HG02678 (cell line): ENCODE measurements at regions not wholly inside any gene's neighbourhood (a gene's known extent, or its start where the extent isn't known, plus 50 kb on each side); places are given as distances from the start of the nearest gene placed in this dataset.
"Not testable (repeated sequence)": the region's sequence is repeated elsewhere in the genome, so short reads cannot be mapped to it uniquely, and the experiment has no call there.

Experiments used
- ATAC-seq: cut with Tn5 transposase; IDR thresholded peaks from one replicate; pipeline ENCODE4 v1.9.1; 2021; ENCODE audit warnings: mild to moderate bottlenecking, moderate library complexity; ENCODE audit not compliant: unreplicated experiment

DNA sequence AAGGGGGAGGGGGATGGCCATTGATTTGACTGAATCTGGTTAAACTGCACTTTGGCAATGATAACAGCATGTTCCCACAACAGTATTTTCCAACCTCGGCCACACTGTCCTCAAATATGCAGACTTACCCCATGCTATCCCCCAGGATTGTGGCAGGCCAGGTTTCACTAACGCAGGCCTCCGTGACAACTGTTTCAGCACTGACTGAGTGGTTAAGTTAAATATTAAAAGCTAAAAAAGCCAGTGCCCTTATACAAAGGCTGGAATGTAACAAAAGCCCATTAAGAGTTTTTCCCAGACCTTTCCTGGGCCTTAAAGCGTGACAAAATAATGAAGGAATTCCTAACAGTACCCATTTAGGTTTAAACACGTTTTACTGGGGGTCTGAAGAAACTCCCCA lies 202.9 kb downstream of the USP25 start:
- ATAC-seq = no peak

DNA sequence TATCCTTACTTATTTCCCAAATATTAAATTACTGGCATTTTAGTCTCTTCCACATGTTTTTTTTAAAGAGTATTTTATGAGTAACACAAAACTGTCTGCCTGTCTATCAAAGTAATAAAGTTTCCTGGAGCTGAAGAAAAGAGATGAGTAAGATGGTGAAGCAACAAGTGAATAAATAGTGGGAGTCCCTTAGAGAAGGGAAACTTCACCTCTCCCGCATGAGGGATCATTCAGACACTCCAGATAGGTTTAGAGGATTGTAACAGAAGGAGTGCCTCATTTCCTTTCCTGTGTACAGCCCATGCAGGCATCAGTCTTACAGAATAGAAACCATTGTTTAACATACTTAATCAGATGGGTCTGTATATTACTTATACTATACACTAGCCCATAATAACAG lies 205.7 kb downstream of the USP25 start:
- no peak for ATAC-seq

DNA sequence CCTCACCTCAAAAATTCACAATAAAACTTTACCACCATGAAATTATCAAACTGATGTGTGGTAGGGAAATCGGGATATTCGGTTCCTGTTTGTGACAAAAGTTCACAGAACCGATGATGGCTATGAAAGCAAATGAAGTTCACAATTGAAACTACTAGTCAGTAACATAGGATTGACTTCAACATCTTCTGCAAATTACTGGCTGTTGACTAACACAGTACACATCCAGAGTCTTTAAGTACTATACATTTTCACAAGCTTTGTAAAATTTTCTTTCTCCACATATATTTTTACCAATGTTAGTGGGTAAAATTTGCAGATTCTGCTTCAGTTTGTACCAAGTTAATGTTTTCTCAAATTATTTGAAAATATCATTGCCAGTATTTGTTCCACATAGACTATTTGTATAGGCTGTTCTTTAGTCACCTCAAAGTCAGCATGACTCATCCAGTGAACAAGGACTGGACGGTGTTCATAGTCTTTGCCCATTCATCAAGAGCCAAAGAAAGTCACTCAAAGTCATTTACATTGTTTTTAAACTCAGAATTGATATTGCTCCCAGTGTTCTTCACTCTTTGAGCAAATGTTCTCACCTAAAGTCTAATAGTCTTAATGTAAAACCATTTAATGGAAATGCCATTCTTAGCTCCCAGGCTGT lies 213.4 kb downstream of the USP25 start:
- no peak for ATAC-seq

DNA sequence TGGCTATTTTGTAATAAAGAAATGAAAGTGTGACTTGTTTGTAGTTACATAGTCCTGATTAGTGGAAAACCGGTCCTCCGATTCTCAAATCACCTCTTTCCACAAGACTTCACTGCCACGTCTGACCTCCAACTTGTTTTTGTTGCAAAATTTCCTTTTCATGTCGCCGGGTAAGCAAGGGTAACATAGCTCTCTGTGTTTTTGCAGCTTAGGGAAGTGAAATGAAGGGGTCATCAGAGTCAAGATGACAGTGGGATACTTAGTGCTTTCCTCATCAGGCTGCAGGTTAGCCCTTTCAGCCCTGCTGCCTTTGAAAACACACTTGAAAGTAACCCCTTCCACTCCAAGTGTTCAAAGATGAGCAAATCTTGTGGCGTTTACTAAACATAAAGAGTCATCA lies 217.9 kb downstream of the USP25 start:
- ATAC-seq = no peak

DNA sequence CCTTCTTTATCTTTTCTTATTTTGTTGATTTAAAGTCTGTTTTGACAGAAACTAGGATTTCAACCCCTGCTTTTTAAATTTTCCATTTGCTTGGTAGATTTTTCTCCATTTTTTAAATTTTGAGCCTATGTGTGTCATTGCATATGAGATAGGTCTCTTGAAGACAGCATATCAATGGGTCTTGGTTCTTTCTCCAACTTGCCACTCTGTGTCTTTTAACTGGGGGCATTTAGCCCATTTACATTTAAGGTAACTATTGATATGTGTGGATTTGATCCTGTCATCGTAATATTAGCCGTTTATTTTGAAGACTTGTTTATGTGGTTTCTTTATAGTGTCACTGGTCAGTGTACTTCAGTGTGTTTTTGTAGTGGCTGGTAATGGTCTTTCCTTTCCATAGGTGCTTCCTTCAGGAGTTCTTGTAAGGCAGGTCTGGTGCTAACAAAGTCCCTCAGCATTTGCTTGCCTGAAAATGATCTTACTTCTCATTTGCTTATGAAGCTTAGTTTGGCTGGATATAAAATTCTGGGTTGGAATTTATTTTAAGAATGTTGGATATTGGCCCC lies 223.9 kb downstream of the USP25 start:
- ATAC-seq = no peak

DNA sequence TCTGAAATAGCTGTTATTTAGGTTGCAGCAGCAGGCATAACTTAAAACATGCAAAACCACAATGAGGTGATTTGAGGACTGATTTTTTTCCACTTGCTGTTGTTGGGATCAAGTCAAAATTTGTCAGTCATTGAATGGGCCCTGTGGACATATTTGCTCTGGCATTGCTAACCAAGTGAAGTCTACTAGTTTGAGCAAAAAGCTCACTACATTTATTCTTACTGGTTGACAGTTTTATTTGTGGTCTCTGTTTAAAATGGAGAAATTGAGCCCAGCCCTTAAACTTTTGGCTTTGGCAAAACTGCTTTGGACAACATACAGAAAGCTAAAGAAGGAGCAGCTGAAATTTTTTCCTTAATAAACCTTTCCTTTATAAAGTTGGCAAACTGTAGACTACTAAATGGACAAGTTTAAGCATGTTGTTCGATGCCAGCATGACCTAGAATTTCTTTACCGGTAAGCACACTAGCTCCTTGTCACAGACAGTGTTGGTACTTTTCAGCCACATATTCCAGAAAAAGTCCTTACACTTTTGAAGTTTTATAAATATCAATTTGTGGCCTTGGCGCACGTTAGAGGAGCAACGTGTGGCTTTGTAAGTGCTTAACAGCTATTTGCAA lies 234.6 kb downstream of the USP25 start:
- no peak for ATAC-seq

DNA sequence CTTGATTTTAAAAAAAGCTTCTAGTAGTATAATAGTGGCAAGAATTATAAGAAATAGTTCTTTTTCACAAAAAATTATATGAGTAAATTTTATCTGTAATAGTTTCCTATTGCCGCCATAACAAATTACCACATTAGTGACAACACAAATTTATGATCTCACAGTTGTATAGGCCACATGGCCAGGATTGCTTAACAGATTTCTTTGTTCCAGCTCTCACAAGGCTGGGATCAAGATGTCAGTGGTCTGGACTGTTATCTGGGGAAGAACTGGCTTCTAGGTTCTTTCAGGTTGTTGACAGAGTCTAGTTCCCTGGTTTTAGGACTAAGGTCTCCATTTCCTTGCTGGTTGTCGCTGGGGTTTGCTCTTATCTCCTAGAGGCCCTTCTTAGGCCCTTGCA lies 236.4 kb downstream of the USP25 start:
- no peak for ATAC-seq

DNA sequence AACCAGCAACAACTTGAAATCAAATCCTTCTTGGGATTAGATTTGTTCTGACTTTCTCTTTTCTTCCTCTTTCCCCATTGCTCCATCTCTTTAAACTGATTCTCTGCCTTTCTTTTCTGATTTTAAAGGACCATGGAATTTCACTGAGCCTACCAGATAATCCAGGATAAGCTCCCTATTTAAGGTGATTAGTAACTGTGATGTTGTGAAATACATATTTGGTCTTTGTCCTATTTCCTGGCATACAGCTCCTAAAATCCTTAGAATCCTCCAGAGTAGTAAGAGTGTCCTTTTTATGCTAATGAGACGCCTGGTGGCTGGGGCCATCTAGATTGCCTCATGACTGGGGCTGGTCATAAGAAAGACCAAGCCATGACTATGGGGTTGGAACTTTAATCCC lies 236.9 kb downstream of the USP25 start:
- ATAC-seq = no peak

DNA sequence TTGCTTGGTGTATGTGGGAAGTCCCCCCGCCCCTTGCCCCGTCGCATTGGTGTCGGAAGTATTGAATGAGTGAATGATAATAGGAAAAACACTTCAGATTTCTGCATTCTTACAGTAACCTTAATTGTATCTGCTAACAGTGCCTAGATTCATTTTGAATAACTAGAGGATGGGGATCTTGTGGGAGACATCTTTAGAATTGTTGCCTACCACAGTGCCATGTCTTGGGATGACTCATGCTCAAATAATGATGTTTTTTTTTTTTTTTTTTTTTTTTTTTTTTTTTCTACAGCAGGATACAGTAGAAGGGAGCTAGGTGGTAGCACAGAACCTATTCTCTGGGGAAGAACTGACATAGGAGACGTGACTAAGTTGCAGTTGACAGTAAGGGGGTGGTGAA lies 237.9 kb downstream of the USP25 start:
- ATAC-seq = no peak

DNA sequence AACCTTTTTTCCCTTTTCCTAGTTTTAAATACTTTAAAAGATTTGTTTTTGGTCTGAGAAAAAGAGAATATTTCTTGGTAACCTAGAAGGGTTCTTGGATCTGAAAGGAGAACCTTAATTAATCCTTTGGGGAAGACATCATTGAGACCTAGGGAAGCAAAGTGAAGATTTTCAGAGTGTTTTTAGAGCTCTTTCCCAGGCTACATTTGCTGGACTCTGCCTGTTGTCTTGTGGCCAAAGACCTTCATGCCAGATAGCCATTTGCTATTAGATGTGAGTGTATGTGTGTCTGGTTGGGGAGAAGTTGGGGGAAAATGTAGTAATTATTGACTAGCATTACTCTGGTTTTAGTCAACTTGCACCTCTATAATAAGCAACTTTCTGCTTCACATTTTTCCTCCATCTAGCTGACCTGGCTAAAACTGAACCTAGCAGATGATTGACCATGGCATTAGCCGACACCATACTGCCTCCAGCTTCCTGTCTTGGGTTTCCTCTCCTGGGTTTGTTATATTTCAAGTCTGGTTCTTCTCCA lies 239.1 kb downstream of the USP25 start:
- ATAC-seq = no peak

DNA sequence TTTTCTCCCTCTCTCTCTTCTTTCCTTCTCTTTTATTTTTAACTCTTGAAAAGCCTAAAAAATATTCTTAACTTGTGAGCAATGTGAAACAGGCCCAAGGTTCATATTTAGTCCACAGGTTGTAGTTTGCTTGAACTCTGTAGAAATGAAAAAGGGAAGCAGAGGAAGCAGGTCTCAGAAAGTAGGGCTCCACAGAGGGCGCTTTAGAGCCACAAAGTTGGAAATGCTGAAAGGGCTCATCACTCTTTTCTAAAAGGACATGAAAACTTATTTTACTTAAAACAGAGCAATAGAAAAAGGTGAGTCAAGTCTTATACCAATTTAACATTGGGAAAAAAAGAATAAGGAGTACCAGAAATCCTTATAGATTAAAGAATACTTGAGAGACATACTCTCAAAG lies 247.0 kb downstream of the USP25 start:
- ATAC-seq = no peak

DNA sequence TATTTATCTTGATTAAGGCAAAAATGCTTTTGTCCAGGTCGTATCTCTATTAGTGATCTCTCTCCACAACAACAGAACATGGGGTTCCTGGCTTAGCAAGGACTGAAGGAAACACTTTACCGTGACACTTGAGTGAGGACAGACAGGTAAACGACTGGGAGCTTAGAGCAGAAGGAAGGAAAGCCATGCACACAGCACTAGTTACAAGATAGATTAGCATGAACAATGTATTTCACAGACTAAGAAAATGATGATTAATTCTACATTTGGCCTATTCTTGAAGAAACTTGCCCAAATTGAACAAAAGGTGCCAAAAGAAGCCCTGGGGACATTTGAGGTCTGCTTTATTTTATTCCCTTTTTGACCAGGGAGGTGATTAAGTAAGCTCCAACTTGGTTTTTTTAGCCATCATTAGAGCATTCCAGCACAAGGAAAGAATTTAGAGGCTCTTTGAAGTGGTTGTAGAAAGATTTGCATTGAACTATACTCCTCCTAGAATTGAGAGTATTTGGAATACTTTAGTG lies 248.5 kb downstream of the USP25 start:
- no peak for ATAC-seq

DNA sequence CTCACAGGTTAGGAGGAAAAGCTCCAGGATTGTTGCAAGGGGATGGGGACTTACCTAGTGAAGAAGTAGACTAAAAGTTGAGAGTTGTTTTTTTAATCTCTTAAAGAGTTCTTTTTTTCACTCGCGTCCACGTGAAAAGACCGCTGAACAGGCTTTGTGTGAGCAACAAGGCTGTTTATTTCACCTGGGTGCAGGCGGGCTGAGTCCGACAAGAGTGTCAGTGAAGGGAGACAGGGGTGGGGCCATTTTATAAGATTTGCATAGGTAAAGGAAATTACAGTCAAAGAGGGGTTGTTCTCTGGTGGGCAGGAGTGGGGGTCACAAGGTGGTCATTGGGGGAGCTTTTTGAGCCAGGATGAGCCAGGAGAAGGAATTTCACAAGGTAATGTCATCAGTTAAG lies 249.7 kb downstream of the USP25 start:
- not testable (repeated sequence) for ATAC-seq

DNA sequence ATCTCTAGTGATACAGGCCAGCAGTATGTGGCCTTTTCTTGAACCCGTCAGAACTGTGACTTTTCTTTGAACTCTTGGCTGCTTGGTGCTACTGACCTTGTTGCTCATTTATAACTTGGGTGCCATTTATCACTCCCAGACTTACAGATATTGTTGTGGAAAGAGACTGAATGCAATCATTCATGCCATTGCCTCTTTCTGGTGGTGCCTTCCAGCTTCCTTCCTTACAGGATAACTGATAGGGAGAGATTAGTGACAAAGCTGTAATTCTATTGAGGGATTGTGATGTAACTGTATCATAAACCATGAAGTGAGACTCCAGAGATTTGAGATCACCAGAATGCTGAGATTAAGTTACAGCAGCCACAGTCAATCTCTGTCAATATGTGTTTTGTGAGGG lies 256.5 kb downstream of the USP25 start:
- ATAC-seq = no peak

DNA sequence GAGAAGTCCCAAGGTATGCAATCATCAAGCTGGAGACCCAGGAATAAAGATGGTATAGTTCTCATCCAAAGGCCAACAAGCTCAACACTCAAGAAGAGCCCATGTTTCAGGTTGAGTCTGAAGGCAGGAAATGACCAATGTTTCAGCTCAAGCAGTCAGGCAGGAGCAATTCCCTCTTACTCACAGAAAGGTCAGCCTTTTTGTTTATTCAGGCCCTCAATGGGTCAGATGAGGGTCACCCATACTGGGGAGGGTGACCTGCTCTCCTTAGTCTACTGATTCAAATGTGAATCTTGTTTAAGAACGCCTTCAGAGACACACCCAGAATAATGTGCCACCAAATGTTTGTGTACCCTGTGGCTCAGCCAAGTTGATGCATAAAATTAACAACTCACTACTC lies 262.4 kb downstream of the USP25 start:
- ATAC-seq = no peak

DNA sequence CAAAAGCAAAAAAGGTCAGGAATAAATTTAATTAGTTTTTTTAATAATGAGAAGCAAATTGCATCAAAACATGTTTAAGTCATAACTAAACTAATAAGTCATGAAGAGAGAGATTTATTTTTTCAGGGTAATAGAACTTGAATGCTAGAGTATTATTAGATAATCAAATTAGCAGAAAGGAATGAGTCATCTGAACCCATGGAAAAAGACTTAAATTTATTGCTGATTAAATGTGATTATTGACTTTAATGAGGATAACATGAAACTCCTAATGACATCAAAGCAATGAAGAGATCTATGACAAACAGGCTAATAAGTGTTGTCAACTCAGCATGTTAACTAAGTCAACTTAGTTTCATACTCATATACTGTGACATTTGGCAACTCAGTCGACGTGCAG lies 264.2 kb downstream of the USP25 start:
- no peak for ATAC-seq

DNA sequence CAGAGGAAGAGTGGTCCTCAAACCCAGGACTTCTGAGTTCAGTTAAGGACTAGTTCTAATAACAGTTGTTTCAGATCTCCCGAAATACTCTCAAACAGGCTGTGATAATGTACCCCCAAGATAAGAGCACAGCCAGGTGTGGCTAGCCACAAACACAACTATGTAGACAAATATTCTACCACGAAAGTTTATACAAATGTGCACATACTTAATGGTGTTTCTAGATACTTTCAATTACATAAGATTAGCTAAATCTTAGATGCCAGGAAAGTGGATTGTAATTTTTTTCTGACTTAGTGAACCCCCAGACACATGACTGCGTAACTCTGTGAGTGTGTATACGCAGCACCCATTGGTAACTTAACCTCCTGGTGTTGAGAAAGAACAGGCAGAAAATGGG lies 270.0 kb downstream of the USP25 start:
- ATAC-seq = no peak

DNA sequence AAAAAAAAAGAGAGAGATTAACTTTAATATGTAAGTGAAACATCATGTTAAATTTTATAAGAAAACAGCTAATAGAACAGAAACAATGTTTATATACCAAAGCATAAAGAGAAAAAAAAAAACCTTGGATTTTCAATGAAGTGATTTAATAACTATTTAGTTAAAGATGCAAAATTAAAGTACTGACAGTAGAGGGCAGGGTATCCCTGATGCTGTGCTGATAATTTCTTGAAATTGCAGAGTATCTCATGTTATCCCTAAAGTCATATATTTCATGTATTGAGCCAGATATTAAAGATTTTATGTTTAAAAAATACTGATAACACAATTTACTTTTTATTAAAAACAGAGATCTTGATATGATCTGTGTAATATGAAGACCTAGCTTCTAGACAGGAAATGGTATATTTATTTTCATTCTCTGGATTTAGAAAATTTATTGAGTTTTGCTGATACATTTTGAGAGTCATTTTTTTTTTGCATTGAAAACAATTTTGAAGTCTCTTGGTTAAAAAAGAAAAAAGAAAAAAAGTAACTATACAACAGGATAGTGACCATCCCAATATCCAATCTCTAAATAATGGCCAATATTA lies 273.2 kb downstream of the USP25 start:
- ATAC-seq = no peak

DNA sequence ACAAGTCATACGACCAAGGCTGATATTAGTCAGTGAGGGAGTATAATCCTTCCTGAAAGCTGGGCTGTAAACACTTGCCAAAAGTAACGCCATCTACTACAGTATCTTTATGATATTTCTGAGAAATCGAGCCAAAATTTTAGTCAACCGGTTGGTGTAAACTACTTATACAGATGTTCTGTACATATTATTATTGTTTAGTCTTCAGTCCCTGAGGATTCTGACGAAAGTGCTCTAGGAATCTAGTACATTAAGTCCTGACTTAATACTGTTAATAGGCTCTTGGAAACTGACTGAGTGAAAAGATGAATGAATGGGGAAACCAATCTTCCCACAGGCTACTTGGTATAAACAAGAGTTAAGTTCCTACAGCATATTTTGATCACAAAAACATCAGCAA lies 274.3 kb downstream of the USP25 start:
- no peak for ATAC-seq

DNA sequence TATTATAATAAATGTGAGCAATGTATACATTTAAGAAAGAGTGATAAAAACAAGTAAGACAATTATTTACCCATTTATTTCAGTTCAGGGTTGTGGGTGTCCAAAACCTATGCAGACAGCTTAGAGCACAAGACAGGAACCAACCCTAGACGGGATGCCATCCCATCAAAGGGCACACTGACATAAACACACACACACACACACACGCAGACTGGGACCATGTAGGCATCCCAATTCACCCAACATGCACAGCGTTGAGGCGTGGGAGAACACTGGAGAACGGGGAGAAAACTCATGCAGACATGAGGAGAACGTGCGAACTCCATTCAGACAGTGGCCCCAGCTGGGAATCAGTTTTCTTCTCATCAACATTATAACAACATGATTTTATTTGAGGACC lies 274.7 kb downstream of the USP25 start:
- ATAC-seq = no peak

DNA sequence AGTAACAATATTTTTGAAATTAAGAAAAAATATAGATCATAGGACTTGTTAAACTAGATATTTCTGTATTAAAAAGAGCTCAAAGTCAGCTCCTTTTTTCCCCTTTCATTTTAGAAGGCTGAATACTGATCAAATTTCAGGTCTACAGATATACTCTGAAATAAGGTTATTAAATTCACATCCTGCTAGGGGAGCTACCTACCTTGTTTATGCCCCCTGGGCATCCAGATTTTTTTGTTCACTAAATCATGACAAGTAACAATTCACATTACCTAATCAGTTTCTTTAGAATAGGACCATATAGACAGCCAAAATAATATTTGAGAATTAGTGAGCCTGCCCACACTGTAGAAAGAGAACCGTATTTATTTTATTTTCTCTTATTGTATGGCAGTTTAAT lies 276.2 kb downstream of the USP25 start:
- no peak for ATAC-seq

DNA sequence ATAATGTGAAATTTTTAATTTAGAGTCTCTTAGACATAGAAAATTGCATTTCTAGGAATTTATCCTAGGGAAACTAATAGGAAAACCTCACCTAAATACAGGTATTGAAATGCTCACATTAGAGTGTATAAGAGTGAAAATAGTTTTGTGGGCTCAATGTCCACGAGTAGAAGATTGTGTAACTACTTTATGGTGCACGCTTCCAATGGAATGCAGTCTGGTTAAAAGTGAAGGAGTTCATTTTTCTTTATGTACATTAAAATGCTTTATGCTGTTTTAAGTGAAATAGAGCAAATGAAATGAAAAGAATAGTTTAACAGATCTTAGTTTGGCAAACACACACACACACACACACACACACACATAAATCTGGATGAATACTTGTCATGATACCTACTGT lies 278.2 kb downstream of the USP25 start:
- ATAC-seq = no peak
